Astrocyte (in vitro differentiated cells and primary cell): ENCODE measurements at regions not wholly inside any gene's neighbourhood (a gene's known extent, or its start where the extent isn't known, plus 50 kb on each side); places are given as distances from the start of the nearest gene placed in this dataset.

Experiments used
- DNase-seq: peaks from one replicate; pipeline ENCODE4 v3.0.0-alpha.2; 2010; ENCODE audit warnings: low read depth
- FAIRE-seq: peaks from 2 replicates; lab custom pipeline; 2011; peaks lifted over from hg19 to GRCh38; lab: Jason Lieb, UNC
- H2AFZ ChIP-seq: 2 replicates; pipeline ENCODE4 v1.6.0; 2012; ENCODE audit warnings: low read depth, low read length, inconsistent platforms
- H3K27ac ChIP-seq: 2 replicates; pipeline ENCODE4 v1.5.1; 2011; ENCODE audit warnings: low read depth, low read length, inconsistent platforms
- H3K27me3 ChIP-seq: 2 replicates; pipeline ENCODE4 v1.6.0; 2011; ENCODE audit warnings: low read length, inconsistent platforms; ENCODE audit not compliant: insufficient read depth
- H3K36me3 ChIP-seq: 2 replicates; pipeline ENCODE4 v1.5.1; 2011; ENCODE audit warnings: low read length, inconsistent platforms; ENCODE audit not compliant: insufficient read depth
- H3K4me1 ChIP-seq: 2 replicates; pipeline ENCODE4 v1.5.1; 2011; ENCODE audit warnings: low read length, inconsistent platforms; ENCODE audit not compliant: insufficient read depth
- H3K4me2 ChIP-seq: 2 replicates; pipeline ENCODE4 v1.6.0; 2012; ENCODE audit warnings: low read length, inconsistent platforms
- H3K4me3 ChIP-seq: 2 replicates; pipeline ENCODE4 v1.5.1; 2011; ENCODE audit warnings: low read depth, mild to moderate bottlenecking, low read length, inconsistent platforms; ENCODE audit not compliant: insufficient read depth
- H3K79me2 ChIP-seq: 2 replicates; pipeline ENCODE4 v1.6.0; 2012; ENCODE audit warnings: mild to moderate bottlenecking, low read length, inconsistent platforms; ENCODE audit not compliant: insufficient read depth
- H3K9ac ChIP-seq: 2 replicates; pipeline ENCODE4 v1.6.0; 2012; ENCODE audit warnings: mild to moderate bottlenecking, low read length, inconsistent platforms
- H3K9me3 ChIP-seq: 2 replicates; pipeline ENCODE4 v1.5.1; 2012; ENCODE audit warnings: low read depth, mild to moderate bottlenecking, low read length, inconsistent platforms; ENCODE audit not compliant: insufficient read depth
- H4K20me1 ChIP-seq: 2 replicates; pipeline ENCODE4 v1.6.0; 2012; ENCODE audit warnings: low read length, inconsistent platforms; ENCODE audit not compliant: insufficient read depth
- H3K27ac Mint-ChIP-seq: one replicate; pipeline ENCODE4 v1.8.0; 2021; ENCODE audit warnings: mild to moderate bottlenecking, mixed read lengths; ENCODE audit not compliant: unreplicated experiment
- H3K27me3 Mint-ChIP-seq: one replicate; pipeline ENCODE4 v1.8.0; 2021; ENCODE audit warnings: low read depth, mixed read lengths; ENCODE audit not compliant: unreplicated experiment
- H3K36me3 Mint-ChIP-seq: one replicate; pipeline ENCODE4 v1.8.0; 2021; ENCODE audit warnings: low read depth, mixed read lengths; ENCODE audit not compliant: unreplicated experiment
- H3K4me1 Mint-ChIP-seq: one replicate; pipeline ENCODE4 v1.8.0; 2021; ENCODE audit warnings: low read depth, mixed read lengths; ENCODE audit not compliant: unreplicated experiment
- H3K4me3 Mint-ChIP-seq: one replicate; pipeline ENCODE4 v1.8.0; 2021; ENCODE audit warnings: mild to moderate bottlenecking, moderate library complexity, mixed read lengths; ENCODE audit not compliant: unreplicated experiment
- H3K9me3 Mint-ChIP-seq: one replicate; pipeline ENCODE4 v1.8.0; 2021; ENCODE audit warnings: mild to moderate bottlenecking, mixed read lengths; ENCODE audit not compliant: unreplicated experiment
- CTCF ChIP-seq: IDR thresholded peaks from 2 replicates; pipeline ENCODE4 v1.5.1; 2011; ENCODE audit warnings: low read depth, mild to moderate bottlenecking, inconsistent platforms, low read length, moderate library complexity; ENCODE audit not compliant: insufficient read depth
- EZH2 ChIP-seq: IDR thresholded peaks from 2 replicates; pipeline ENCODE4 v1.6.1; 2012; ENCODE audit warnings: mild to moderate bottlenecking, low read length, inconsistent platforms; ENCODE audit not compliant: insufficient read depth

GRCh38 chr5:123929055-123929474, 417.1 kb downstream of the CSNK1G3 start:
- no peaks in the 10 kb centered on the region for H3K27me3 ChIP-seq
- Mint-ChIP-seq H3K4me1 (no peaks in the 10 kb centered on the region), H3K9me3 (peaks cover 6% of the 10 kb centered on the region), H3K4me3 (no peak overlapping the region), H3K36me3 (no peaks in the 10 kb centered on the region), H3K27me3 (no peaks in the 10 kb centered on the region), H3K27ac (no peak overlapping the region)
- H3K4me3 ChIP-seq: no peak overlapping the region
- H2AFZ ChIP-seq: no peak overlapping the region
- H3K79me2 ChIP-seq: no peaks in the 10 kb centered on the region
- no peaks in the 10 kb centered on the region for H3K9me3 ChIP-seq
- FAIRE-seq (no peak), DNase-seq (no peak)
- no peak overlapping the region for H3K4me2 ChIP-seq
- no peak overlapping the region for H3K9ac ChIP-seq
- H3K27ac ChIP-seq: no peak overlapping the region
- no peaks in the 10 kb centered on the region for H4K20me1 ChIP-seq
- H3K4me1 ChIP-seq: no peaks in the 10 kb centered on the region
- no peak for TF ChIP-seq EZH2
- TF ChIP-seq CTCF: no peak
- H3K36me3 ChIP-seq: no peaks in the 10 kb centered on the region

- Mint-ChIP-seq H3K27me3 (no peaks in the 10 kb centered on the region), H3K4me3 (no peak overlapping the region), H3K4me1 (no peaks in the 10 kb centered on the region), H3K9me3 (peaks cover 6% of the 10 kb centered on the region), H3K27ac (no peak overlapping the region), H3K36me3 (no peaks in the 10 kb centered on the region)
- FAIRE-seq (no peak), DNase-seq (no peak)
- H3K9ac ChIP-seq: no peak overlapping the region
- TF ChIP-seq CTCF: no peak
- TF ChIP-seq EZH2: no peak
- no peaks in the 10 kb centered on the region for H3K27me3 ChIP-seq
- no peaks in the 10 kb centered on the region for H3K4me1 ChIP-seq
- H3K36me3 ChIP-seq: no peaks in the 10 kb centered on the region
- H3K9me3 ChIP-seq: no peaks in the 10 kb centered on the region
- H4K20me1 ChIP-seq: no peaks in the 10 kb centered on the region
- H3K4me3 ChIP-seq: no peak overlapping the region
- H2AFZ ChIP-seq: no peak overlapping the region
- H3K79me2 ChIP-seq: no peaks in the 10 kb centered on the region
- no peak overlapping the region for H3K4me2 ChIP-seq
- H3K27ac ChIP-seq: no peak overlapping the region
Observed at GRCh38 chr5:123928401-123928800, 416.4 kb downstream of the CSNK1G3 start.

- H3K4me2 ChIP-seq: no peak overlapping the region
Observed at GRCh38 chr5:123921193-123921592, 409.2 kb downstream of the CSNK1G3 start.

More at GRCh38 chr5:123921193-123921592, 409.2 kb downstream of the CSNK1G3 start:
- H3K4me3 ChIP-seq: no peak overlapping the region
- DNase-seq (no peak), FAIRE-seq (no peak)
- H3K9ac ChIP-seq: no peak overlapping the region
- no peak overlapping the region for H3K4me3 Mint-ChIP-seq
- no peaks in the 10 kb centered on the region for H3K36me3 Mint-ChIP-seq
- peaks cover 14% of the 10 kb centered on the region for H3K4me1 ChIP-seq
- no peaks in the 10 kb centered on the region for H3K27me3 Mint-ChIP-seq
- TF ChIP-seq CTCF (no peak), EZH2 (no peak)
- no peaks in the 10 kb centered on the region for H4K20me1 ChIP-seq
- no peak overlapping the region for H2AFZ ChIP-seq
- H3K4me1 Mint-ChIP-seq: peaks cover 8% of the 10 kb centered on the region
- no peaks in the 10 kb centered on the region for H3K9me3 ChIP-seq
- peaks cover 3% of the 10 kb centered on the region for H3K9me3 Mint-ChIP-seq
- no peaks in the 10 kb centered on the region for H3K79me2 ChIP-seq
- no peak overlapping the region for H3K27ac ChIP-seq
- H3K36me3 ChIP-seq: no peaks in the 10 kb centered on the region
- no peak overlapping the region for H3K27ac Mint-ChIP-seq
- no peaks in the 10 kb centered on the region for H3K27me3 ChIP-seq
